NOMO-1 treated with DMSO at 0.1 percent for 48 hours (cell line): ENCODE measurements at regions not wholly inside any gene's neighbourhood (a gene's known extent, or its start where the extent isn't known, plus 50 kb on each side); places are given as distances from the start of the nearest gene placed in this dataset.
"Not testable (repeated sequence)": the region's sequence is repeated elsewhere in the genome, so short reads cannot be mapped to it uniquely, and the experiment has no call there.

ENCODE experiments used
- DNase-seq: peaks from one replicate; lab custom pipeline; 2025; ENCODE audit not compliant: unreplicated experiment; lab: John Stamatoyannopoulos, UW

- no peak for DNase-seq
Observed at GRCh38 chr9:74078647-74079046, 418.5 kb upstream of the RORB start.

- not testable (repeated sequence) for DNase-seq
Observed at GRCh38 chr9:74080652-74081051, 416.5 kb upstream of the RORB start.

- no peak for DNase-seq
Observed at GRCh38 chr9:74083681-74084433, 413.3 kb upstream of the RORB start.

GRCh38 chr9:74085384-74086037, 411.6 kb upstream of the RORB start:
- not testable (repeated sequence) for DNase-seq

GRCh38 chr9:74090921-74091320, 406.2 kb upstream of the RORB start:
- DNase-seq = not testable (repeated sequence)

- DNase-seq = no peak
Observed at GRCh38 chr9:74092491-74092834, 404.7 kb upstream of the RORB start.

GRCh38 chr9:74094037-74094436, 403.1 kb upstream of the RORB start:
- DNase-seq = not testable (repeated sequence)

GRCh38 chr9:74094766-74095165, 402.4 kb upstream of the RORB start:
- DNase-seq = no peak

- DNase-seq = no peak
Observed at GRCh38 chr9:74095925-74096324, 401.2 kb upstream of the RORB start.

GRCh38 chr9:74096420-74096819, 400.7 kb upstream of the RORB start:
- DNase-seq = no peak

GRCh38 chr9:74100042-74100441, 397.1 kb upstream of the RORB start:
- no peak for DNase-seq

- not testable (repeated sequence) for DNase-seq
Observed at GRCh38 chr9:74102148-74102547, 395.0 kb upstream of the RORB start.

- DNase-seq = no peak
Observed at GRCh38 chr9:74102702-74103101, 394.4 kb upstream of the RORB start.

GRCh38 chr9:74107692-74108091, 389.4 kb upstream of the RORB start:
- no peak for DNase-seq

- no peak for DNase-seq
Observed at GRCh38 chr9:74115976-74116375, 381.2 kb upstream of the RORB start.

- DNase-seq = no peak
Observed at GRCh38 chr9:74117151-74117550, 380.0 kb upstream of the RORB start.

GRCh38 chr9:74117731-74118130, 379.4 kb upstream of the RORB start:
- no peak for DNase-seq

- no peak for DNase-seq
Observed at GRCh38 chr9:74120061-74120460, 377.1 kb upstream of the RORB start.

- no peak for DNase-seq
Observed at GRCh38 chr9:74120470-74120869, 376.7 kb upstream of the RORB start.

- no peak for DNase-seq
Observed at GRCh38 chr9:74122216-74122615, 374.9 kb upstream of the RORB start.

GRCh38 chr9:74122661-74123060, 374.5 kb upstream of the RORB start:
- no peak for DNase-seq

GRCh38 chr9:74125941-74126340, 371.2 kb upstream of the RORB start:
- no peak for DNase-seq

- DNase-seq = no peak
Observed at GRCh38 chr9:74132986-74133385, 364.1 kb upstream of the RORB start.
